Globus pallidus (tissue), 1 donor: ENCODE measurements at regions not wholly inside any gene's neighbourhood (a gene's known extent, or its start where the extent isn't known, plus 50 kb on each side); places are given as distances from the start of the nearest gene placed in this dataset.

ENCODE experiments used
- DNase-seq: peaks from one replicate; pipeline ENCODE4 v3.0.0-alpha.2; 2015; ENCODE audit warnings: low spot score

DNA sequence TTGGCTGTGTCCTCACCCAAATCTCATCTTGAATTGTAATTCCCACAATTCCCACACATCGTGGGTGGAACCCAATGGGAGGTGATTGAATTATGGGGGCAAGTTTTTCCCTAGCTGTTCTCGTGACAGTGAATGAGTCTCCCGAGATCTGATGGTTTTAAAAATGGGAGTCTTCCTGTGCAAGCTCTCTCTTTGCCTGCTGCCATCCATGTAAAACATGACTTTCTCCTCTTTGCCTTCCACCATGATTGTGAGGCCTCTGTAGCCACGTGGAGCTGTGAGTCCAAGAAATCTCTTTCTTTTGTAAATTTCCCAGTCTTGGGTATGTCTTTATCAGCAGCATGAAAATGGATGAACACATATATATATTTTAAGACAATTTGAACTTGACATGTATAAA is 285.4 kb downstream of the BAMBI start:
- no peak for DNase-seq

DNA sequence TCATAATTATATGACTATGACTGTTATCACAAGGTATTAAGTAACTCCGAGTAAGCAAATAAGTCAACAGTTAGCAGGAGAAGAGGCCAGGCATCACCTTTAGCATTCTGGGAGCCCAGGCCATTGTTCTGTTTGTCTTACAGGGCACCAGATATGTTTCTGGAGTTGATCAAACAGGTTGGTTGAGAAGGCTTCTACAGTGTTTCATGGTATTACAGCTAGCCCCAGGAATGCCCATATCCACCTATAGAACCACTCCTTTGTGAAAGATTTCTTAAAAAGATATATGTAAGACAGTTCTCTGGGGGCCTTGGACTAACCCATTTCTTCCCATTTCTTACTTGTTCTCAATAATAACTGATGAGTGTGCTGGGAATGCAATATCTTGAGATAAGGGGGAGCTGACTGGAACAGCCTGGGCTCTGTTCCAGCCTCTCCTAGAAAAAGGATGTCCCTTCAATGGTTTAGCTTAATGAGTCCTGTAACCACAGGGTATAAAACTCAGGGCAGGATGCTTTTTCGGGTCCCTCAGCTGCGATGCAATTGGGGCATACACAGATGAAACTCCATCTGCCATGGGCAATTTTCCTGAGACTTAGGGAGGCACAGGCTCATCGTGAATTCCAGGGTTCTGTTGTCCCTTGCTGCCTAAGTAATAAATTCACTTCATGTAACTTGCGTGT is 286.4 kb downstream of the BAMBI start:
- DNase-seq: no peak

DNA sequence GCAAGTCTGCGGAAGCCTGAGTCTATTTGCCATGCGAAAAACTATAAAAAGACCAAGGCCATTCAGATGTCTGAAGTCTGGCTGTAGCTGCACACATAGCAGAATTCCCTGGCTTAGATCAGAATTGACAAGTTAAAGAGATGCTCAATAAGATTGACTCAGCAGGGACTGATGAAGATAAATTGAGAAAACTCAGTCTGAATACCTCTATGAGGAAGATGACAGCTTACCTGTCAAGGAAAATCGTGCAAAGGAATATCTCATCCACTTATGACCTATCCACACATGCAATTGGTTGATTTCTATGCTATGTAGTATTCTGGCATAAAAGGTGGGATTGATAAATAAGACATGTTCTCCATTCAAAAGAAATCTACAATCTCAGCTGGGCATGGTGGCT is 288.6 kb downstream of the BAMBI start:
- DNase-seq: no peak

DNA sequence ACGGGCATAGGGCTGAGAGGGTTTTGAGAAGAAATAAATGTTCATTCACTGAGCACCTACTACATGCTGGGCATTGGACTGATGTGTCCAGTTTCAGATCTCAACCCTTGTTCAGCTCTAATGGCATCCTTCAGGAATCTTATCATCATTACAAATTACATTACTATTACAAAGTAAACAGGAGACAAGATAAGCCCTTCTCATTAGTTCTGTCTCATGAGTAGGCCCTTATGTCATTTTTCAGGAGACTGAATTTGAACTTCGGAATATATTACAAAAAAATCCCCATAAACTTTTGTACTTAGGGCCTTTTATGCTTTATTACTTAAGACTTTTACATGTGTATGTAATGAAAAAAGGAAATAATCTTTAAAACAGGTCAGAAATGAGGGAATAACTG is 289.7 kb downstream of the BAMBI start:
- DNase-seq: no peak

DNA sequence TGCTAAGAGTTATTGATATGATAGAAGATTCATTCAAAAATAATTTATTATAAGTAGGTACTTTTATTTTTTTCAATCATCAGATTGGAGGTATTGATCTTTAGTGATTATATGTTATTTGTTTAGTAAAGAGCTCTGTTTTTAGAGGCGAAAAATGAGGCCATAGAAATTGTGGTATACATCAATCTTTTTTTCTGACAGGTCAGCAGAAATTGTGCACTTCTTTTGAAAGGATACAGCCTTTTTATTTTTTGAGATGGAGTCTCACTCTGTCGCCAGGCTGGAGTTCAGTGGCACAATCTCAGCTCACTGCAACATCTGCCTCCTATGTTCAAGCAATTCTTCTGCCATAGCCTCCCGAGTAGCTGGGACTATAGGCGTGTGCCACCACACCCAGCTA is 292.1 kb downstream of the BAMBI start:
- DNase-seq: no peak

DNA sequence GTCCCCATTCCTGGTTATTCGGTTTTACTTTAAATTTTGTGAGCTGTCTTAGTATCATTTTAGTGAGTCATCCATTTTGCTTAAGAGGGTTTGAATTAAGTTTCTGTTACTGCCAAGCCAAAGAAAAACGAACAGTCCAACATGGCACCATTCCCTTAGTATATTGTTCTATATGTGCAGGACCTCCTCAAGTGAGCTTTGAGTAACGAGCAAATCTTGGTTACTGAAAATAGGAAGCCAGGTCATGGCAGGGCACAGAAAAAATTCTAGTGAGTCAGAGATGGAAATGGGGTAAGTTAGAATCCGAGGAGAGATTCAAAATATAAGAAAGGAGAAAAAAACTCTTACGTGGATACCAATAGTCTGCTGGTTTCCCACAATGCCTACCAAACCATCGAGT is 292.9 kb downstream of the BAMBI start:
- DNase-seq: no peak

DNA sequence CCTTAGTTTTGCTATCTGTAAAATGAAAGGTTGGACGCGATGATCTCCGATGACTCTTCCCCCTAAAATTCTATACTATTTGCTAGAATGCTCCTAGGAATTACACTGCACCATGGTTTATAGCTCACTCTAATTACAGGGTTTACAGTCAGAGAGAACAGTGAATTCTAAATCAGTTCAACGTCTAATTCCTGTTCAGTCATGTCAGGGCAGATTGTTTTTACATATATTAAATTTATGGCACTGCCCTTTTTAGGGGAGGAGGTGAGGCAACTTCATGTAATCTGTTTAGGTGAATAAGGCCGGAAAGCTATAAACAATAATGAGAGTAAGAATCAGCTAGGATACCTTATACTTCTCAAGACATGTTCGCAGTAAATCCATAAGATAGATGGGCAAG is 293.9 kb downstream of the BAMBI start:
- DNase-seq: no peak

DNA sequence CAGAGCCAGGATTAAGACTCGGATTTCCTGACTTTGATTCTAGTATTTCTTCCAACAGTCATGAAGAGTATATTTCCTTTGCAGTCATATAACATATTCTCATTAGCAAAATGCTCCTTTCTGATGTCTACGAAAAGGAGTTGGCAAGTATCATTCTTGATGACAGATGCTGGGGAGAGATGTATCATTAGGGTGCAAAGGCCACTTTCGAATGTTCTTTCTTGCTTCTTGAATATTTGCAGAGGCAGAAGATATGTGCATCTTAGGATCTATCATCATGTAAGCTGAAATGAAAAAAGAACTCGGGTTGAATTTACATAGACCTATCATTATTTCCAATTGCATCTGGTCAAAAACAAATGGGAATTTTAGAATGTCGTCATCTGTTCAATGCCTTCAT is 294.4 kb downstream of the BAMBI start:
- no peak for DNase-seq

DNA sequence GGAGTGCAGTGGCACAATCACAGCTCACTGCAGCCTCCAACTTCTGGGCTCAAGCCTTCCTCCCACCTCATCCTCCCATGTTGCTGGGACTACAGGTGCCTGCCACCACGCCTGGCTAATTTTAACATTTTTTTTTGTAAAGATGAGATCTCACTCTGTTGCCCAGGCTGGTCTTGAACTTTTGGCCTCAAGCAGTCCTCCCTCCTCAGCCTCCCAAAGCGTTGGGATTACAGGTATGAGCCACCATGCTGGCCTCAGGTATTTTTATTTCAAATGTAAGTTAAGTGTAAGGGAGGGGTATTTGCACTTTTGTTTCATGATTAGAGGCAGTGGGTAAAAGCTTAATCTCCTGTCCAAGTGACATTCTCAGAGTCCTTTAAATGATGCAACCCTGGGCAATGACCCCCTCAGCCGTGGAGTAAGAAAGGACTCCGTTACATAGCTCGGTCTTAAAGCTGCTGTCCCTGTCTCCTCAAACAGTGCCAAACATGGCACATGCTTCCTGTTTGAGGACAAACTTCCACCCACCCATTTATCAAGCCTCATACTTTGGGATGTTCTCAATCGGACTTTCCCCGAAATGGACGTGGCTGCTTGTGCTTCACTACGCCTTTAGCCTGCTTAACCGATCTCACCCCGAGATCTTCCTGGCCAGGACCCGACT is 296.1 kb downstream of the BAMBI start:
- no peak for DNase-seq

DNA sequence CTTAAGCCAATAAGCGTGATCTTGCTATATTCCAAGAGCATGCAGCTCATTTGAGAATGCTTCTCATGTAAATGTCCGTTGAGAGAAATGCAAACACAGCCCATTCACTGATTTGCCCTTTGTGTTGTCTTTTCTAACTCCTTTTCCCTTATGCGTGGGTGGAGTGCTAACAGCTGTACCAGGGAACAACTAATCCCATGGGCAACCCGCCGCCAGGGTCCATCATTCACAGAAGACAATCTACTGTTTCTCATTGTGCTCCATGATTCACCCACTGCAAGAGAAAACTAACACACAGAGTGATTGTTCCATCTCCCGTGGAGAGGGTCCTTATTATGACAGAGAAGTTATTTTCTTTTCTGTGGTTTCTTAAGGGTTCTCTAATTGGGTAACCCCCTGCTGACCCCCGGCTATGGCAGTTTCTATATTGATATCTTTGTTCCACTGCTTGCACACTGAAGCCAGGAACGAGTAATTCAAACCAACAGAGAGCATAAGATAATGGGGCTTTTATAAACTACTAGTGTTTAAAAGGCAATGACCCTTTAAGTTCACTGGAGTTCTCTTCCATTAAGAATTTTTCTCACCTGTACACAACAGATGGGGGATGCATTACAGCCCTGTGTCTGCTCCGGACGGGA is 298.7 kb downstream of the BAMBI start:
- peak; percentile 46 for DNase-seq

DNA sequence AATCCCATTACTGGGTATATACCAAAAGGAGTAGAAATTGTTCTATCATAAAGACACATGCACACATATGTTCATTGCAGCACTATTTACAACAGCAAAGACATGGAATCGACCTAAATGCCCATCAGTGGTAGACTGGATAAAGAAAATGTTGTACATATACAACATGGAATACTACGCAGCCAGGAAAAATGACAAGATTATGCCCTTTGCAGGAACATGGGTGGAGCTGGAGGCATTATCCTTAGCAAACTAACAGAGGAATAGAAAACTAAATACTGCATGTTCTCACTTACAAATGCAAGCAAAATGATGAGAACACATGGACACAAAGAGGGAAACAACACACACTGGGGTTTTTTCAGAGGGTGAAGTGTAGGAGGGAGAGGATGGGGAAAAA is 300.2 kb downstream of the BAMBI start:
- DNase-seq: no peak

DNA sequence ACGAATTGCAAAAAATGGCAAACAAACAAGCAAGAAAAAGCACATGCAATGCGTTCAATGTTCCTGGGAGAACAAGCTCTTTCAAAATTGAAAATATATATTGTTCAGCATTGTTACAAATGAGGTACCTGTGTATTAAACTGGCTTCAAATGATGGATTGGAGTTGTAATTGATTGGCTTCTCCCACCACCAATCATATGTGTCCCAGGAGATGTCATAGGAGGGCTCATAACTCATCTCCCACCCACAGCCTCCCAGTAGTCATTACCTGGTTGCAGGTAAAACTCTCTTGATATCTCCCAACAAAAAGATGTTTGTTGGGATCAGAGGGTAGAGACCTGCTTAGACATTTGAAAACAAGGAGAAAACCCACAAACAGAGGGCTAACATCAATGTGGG is 302.9 kb downstream of the BAMBI start:
- DNase-seq: no peak

DNA sequence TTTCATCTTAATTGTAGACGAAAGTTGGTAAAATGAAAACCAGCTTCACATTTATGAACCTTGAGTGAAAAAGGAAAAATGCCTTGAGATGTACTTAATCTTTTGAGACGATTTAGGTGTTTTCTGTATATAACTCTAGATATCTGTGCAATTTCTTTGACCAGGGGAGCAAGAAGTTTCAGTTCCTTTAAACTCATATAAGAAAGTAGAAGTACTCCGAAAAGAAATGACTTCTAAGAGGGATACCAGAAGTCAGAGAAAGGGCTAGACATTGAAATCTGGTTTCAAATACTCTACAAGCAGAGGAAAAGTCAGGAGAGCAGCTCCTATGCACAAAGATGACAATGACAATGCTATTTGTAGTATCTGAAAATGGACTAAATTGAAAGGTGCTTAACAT is 303.7 kb downstream of the BAMBI start:
- DNase-seq: no peak

DNA sequence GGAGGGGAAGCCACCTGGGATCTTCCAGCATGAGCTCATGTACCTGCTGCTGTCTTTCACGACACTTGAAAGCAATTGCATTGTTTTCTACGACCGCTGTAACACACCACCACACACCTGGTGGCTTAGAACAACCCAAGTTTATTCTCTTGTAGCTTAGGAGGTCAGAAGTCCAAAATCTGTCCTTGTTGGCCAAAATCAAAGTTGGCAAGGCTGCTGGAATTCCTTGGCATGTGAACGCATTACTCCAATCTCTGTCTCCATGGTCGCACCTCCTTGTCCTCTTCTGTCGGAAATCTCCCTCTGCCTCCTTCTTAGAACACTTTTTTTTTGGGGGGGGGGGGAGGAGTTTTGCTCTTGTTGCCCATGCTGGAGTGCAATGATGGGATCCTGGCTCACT is 305.7 kb downstream of the BAMBI start:
- no peak for DNase-seq

DNA sequence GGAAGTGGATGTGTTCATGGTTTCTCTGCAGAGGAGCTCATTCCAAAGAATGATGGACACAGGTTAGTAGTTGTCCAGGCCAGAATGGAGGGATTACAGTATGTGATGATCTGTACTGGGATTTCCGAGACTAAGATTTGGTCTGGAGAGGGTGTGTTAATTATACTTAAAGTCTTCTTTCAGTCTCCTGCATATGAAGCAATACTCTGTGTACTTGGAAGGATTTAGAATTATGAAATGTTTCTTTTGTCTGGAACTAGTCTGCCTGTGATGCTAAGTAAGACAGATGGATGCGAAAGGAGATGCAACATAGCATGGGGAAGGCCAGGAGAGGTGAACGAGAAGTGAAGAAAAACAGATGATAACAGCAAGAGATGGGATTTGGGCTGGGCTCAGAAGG is 305.1 kb upstream of the LYZL1 start:
- DNase-seq: no peak

DNA sequence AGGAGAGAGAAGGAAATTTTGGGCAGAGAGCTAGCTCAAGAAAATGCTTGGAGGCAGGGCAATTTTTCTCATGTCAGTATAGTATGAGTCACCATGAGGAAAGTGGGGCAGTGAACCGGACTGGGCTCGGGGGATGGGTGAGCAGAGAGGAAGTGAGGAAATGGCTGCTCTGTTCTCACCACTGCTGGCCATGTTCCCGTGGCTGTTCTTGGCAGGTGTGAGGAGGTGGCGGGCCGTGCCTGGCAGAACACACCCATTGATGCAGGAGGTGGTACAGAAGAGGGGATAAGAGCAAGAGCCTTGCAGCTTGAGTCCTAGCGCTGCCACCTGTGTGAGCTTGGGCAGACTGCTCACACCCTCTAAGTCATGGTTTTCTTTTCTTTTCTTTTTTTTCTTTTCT is 304.4 kb upstream of the LYZL1 start:
- peak; percentile 16 for DNase-seq

DNA sequence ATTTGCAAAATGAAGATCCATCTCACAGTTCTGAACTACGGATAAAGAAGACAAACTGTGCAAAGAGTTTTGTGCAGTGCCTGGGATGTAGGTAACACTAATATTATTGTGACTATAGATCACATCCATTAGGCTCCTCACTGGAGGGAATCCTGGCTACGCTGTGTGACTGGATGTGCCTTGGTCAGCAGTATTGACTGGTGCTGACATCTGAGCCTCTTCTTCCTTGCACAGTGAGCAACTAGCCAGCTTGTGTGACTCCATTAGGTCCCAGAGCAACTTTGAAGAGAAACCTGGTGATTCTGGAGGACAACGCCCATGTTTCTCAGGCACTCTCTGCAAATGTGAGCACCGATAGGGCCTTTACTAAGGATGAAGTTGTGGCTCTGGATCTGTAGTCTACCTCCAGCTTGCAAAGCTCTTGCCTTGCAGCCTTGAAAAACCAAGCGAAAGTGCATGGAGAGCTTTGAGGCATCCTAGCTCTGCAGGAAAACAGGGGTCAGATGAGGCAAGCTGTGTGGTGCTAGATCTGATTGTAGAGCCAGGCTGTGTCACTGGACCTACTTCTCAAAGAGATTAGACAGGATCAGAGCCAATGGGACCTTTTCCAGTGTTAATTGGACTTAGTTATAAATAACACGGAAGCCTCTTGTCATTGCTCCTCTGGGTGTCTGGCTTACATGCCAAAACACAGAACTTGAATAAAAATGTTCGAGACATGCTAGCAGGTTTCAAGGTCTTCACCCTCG is 303.6 kb upstream of the LYZL1 start:
- DNase-seq: no peak

DNA sequence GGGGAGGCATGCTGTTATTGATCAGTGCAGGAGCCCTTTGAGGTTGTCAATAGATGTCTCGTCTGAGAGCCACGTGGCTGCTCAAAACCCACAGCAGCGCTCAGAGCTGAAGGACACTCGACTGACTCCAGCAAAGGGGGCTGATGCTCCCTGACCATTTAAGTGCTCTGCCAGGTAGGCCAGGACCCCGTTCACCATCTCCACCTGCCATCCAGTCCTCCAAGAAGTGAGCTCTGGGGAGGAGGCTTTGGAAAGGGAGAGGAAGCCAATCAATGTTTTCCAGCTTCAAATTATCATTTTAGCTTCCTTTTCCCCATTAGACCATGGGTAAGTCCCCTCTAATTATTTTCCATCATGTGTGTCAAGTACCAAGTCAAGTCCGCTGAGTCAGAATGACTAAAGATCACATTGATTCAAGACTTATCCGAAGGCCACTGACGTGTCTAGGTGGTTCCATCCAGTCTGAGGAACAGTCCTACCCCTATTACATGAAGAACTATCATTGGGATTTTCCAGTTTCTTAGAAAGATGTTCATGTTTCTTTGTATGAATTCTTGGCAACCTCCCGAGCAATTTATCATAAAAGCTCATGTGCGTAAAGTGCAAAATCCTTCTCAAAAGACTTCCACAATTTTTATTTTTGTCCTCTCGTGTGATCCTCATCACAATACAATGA is 302.6 kb upstream of the LYZL1 start:
- DNase-seq: no peak

DNA sequence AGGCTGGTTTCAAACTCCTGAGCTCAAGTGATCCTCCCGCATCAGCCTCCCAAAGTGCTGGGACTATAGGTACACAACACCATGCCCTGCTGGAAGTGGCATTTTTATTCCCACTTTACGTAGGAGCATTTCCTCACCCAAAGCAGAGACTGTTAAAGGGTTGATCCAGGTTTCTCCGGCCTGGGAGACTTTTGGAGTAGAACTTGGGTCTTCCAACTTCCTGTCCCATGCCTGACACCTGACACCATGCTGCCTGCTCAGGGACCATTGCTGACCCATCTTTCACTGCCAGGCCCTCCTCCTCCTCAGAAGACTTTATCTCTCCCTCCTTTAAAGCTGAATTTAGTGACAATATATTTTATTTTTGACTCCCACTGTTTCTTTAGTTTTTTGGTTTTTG is 302.0 kb upstream of the LYZL1 start:
- DNase-seq: no peak

DNA sequence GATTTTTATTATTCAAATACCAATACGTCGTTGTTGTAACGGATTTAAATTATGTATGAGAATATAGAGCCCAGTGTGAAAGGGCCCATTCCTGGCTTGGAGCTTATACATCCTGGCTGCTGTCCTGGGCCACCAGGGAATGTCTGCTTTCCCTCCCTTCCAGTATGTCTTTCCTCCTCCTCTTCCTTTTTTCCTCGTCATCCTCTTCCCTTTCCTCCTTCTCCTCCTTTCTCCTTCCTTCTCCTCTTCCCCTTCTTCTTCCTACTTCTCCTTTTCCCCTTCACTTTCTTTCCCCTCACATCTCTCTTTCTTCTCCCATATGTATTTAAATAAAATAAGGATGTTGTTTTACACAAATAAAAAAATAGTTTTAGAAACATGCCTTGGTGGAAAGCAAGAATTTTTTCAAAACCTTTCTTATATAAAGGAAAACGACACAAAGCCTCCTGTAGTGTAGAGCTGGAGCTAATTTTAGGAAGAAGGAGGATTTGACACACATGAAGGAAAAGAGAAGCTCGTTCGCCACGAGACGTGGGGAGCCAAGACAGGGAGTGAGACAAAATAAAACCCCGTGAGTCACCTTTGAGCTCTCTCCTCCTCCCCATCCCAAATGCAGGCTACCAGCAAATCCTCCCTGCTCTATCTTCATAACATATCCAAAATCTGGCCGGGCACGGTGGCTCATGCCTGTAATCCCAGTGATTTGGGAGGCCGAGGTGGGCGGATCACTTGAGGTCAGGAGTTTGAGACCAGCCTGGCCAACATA is 301.1 kb upstream of the LYZL1 start:
- no peak for DNase-seq

DNA sequence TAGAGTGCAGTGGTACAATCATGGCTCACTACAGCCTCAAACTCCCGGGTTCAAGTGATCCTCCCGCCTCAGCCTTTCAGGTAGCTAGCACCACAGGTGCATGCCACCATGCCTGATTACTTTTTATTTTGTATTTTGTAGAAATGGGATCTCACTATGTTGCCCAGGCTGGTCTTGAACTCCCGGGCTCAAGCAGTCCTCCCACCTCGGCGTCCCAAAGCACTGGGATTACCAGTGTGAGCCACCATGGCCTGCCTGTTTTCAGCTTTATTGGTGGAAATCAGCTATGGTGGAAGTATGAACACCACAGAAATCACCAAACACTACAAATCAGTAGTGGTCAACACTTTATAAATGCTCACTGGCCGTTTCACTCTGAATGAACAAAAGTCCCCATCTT is 299.9 kb upstream of the LYZL1 start:
- DNase-seq: no peak
